Endodermal cell (in vitro differentiated cells): ENCODE measurements at regions not wholly inside any gene's neighbourhood (a gene's known extent, or its start where the extent isn't known, plus 50 kb on each side); places are given as distances from the start of the nearest gene placed in this dataset.

Source experiments
- DNase-seq: peaks from one replicate; pipeline ENCODE4 v3.0.0-alpha.2; 2017
- H3K27ac ChIP-seq: 2 replicates; pipeline ENCODE4 v1.5.1; 2013; ENCODE audit warnings: mild to moderate bottlenecking, low read depth, low read length, moderate library complexity
- H3K27me3 ChIP-seq: 2 replicates; pipeline ENCODE4 v1.6.1; 2013; ENCODE audit warnings: mild to moderate bottlenecking, low read length, moderate library complexity; ENCODE audit not compliant: insufficient read depth, control insufficient read depth, poor library complexity, severe bottlenecking
- H3K36me3 ChIP-seq: 2 replicates; pipeline ENCODE4 v1.7.0; 2013; ENCODE audit warnings: mild to moderate bottlenecking, low read length, moderate library complexity; ENCODE audit not compliant: control insufficient read depth, insufficient read depth
- H3K4me1 ChIP-seq: one replicate; pipeline ENCODE4 v1.7.0; 2013; ENCODE audit warnings: low read length; ENCODE audit not compliant: control insufficient read depth, insufficient read depth
- H3K4me3 ChIP-seq: 2 replicates; pipeline ENCODE4 v1.5.1; 2013; ENCODE audit warnings: mild to moderate bottlenecking, low read length, moderate library complexity
- H3K9ac ChIP-seq: 2 replicates; pipeline ENCODE4 v1.6.1; 2013; ENCODE audit warnings: mild to moderate bottlenecking, low read length, moderate library complexity; ENCODE audit not compliant: poor library complexity, severe bottlenecking; ENCODE audit errors: extremely low read depth
- H3K9me3 ChIP-seq: 2 replicates; pipeline ENCODE4 v1.6.1; 2013; ENCODE audit warnings: mild to moderate bottlenecking, low read length, moderate library complexity; ENCODE audit not compliant: control insufficient read depth
- H3K27ac Mint-ChIP-seq: 2 replicates; pipeline ENCODE4 v1.8.0; 2020; ENCODE audit warnings: mixed read lengths
- H3K27me3 Mint-ChIP-seq: 2 replicates; pipeline ENCODE4 v1.8.0; 2021; ENCODE audit warnings: mild to moderate bottlenecking, mixed read lengths; ENCODE audit not compliant: insufficient read depth
- H3K36me3 Mint-ChIP-seq: 2 replicates; pipeline ENCODE4 v1.8.0; 2020; ENCODE audit warnings: low read depth, mixed read lengths
- H3K4me1 Mint-ChIP-seq: 2 replicates; pipeline ENCODE4 v1.8.0; 2020; ENCODE audit warnings: mixed read lengths
- H3K4me3 Mint-ChIP-seq: 2 replicates; pipeline ENCODE4 v1.8.0; 2020; ENCODE audit warnings: mild to moderate bottlenecking, moderate library complexity, mixed read lengths
- H3K9me3 Mint-ChIP-seq: 2 replicates; pipeline ENCODE4 v1.8.0; 2020; ENCODE audit warnings: mild to moderate bottlenecking, mixed read lengths
- WGBS, 2 experiments: methylation state at CpG; one replicate each; pipeline versions ENCODE4 v1.1.5 to v1.1.7; 2013; ENCODE audit warnings: missing lambda C conversion rate in 2 of 2, mixed read lengths in 1 of 2; ENCODE audit not compliant: insufficient coverage in 1 of 2, insufficient read length in 1 of 2; 5-methylcytosine and 5-hydroxymethylcytosine counted together
- TF ChIP-seq, protein P1 (sequence below): fragments of 200-600 bp; sonication (generic); conservative IDR thresholded peaks from 2 replicates; pipeline ENCODE4 v1.5.0; 2021; ENCODE audit warnings: antibody characterized with exemption, mild to moderate bottlenecking

- H3K4me3 ChIP-seq: no peak overlapping the region
- no peaks in the 10 kb centered on the region for H3K9me3 ChIP-seq
- H3K36me3 ChIP-seq: no peaks in the 10 kb centered on the region
- Mint-ChIP-seq H3K4me3 (no peak overlapping the region), H3K27me3 (no peaks in the 10 kb centered on the region), H3K9me3 (no peaks in the 10 kb centered on the region), H3K27ac (no peak overlapping the region), H3K36me3 (no peaks in the 10 kb centered on the region), H3K4me1 (no peaks in the 10 kb centered on the region)
- 83 to 93% methylated on average over 2 of the region's 2 CpGs for WGBS, 2 experiments
- no peaks in the 10 kb centered on the region for H3K4me1 ChIP-seq
- no peak for DNase-seq
- H3K27ac ChIP-seq: no peak overlapping the region
- H3K9ac ChIP-seq: no peak overlapping the region
- TF ChIP-seq, protein P1, sequence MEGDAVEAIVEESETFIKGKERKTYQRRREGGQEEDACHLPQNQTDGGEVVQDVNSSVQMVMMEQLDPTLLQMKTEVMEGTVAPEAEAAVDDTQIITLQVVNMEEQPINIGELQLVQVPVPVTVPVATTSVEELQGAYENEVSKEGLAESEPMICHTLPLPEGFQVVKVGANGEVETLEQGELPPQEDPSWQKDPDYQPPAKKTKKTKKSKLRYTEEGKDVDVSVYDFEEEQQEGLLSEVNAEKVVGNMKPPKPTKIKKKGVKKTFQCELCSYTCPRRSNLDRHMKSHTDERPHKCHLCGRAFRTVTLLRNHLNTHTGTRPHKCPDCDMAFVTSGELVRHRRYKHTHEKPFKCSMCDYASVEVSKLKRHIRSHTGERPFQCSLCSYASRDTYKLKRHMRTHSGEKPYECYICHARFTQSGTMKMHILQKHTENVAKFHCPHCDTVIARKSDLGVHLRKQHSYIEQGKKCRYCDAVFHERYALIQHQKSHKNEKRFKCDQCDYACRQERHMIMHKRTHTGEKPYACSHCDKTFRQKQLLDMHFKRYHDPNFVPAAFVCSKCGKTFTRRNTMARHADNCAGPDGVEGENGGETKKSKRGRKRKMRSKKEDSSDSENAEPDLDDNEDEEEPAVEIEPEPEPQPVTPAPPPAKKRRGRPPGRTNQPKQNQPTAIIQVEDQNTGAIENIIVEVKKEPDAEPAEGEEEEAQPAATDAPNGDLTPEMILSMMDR: no peak
- no peaks in the 10 kb centered on the region for H3K27me3 ChIP-seq
Observed at GRCh38 chr5:143496943-143497342, 93.5 kb upstream of the NR3C1 start.

- Histone ChIP-seq H3K9me3 (no peaks in the 10 kb centered on the region), H3K4me3 (no peak overlapping the region), H3K36me3 (no peaks in the 10 kb centered on the region), H3K27ac (no peak overlapping the region), H3K4me1 (no peaks in the 10 kb centered on the region), H3K27me3 (no peaks in the 10 kb centered on the region), H3K9ac (no peak overlapping the region)
- no peak for DNase-seq
- TF ChIP-seq, protein P1: no peak
- Mint-ChIP-seq H3K27ac (no peak overlapping the region), H3K9me3 (no peaks in the 10 kb centered on the region), H3K27me3 (no peaks in the 10 kb centered on the region), H3K4me3 (no peak overlapping the region), H3K36me3 (no peaks in the 10 kb centered on the region), H3K4me1 (no peaks in the 10 kb centered on the region)
- 81% methylated on average over 2 of the region's 2 CpGs; no CpG with 5 or more reads in 1 of the 2 experiments for WGBS, 2 experiments
Observed at GRCh38 chr5:143495821-143496275, 92.4 kb upstream of the NR3C1 start.

- Mint-ChIP-seq H3K27ac (no peak overlapping the region), H3K4me3 (no peak overlapping the region), H3K27me3 (no peaks in the 10 kb centered on the region)
Observed at GRCh38 chr5:143495110-143495509, 91.6 kb upstream of the NR3C1 start.

More at GRCh38 chr5:143495110-143495509, 91.6 kb upstream of the NR3C1 start:
- 83 to 100% methylated on average over 1 to 2 of the region's 2 CpGs for WGBS, 2 experiments
- no peak for DNase-seq
- H3K36me3 ChIP-seq: no peaks in the 10 kb centered on the region
- H3K9ac ChIP-seq: no peak overlapping the region
- H3K27me3 ChIP-seq: no peaks in the 10 kb centered on the region
- no peak overlapping the region for H3K4me3 ChIP-seq
- Mint-ChIP-seq H3K9me3 (no peaks in the 10 kb centered on the region), H3K36me3 (no peaks in the 10 kb centered on the region), H3K4me1 (no peaks in the 10 kb centered on the region)
- H3K9me3 ChIP-seq: no peaks in the 10 kb centered on the region
- H3K4me1 ChIP-seq: no peaks in the 10 kb centered on the region
- no peak overlapping the region for H3K27ac ChIP-seq
- TF ChIP-seq, protein P1: no peak
